Ovary (tissue), 7 donors: ENCODE measurements at regions not wholly inside any gene's neighbourhood (a gene's known extent, or its start where the extent isn't known, plus 50 kb on each side); places are given as distances from the start of the nearest gene placed in this dataset.

Source experiments
- DNase-seq, 5 donors: peaks; one replicate each; pipeline ENCODE4 v3.0.0-alpha.2; 2019 to 2020
- H3K27ac ChIP-seq, 2 donors: fragments of 200-600 bp; one replicate each; pipeline versions ENCODE4 v1.5.1 to v1.8.0; 2019 to 2022
- H3K27me3 ChIP-seq: fragments of 200-600 bp; one replicate; pipeline ENCODE4 v1.8.0; 2022
- H3K36me3 ChIP-seq: fragments of 200-600 bp; sonication (generic); one replicate; pipeline ENCODE4 v1.5.1; 2019
- H3K4me1 ChIP-seq: one replicate; pipeline ENCODE4 v1.8.1; 2013; ENCODE audit warnings: mild to moderate bottlenecking, moderate library complexity; ENCODE audit not compliant: insufficient read depth
- H3K4me3 ChIP-seq: fragments of 200-600 bp; sonication (generic); one replicate; pipeline ENCODE4 v1.5.1; 2017
- H3K9me3 ChIP-seq, 2 donors: fragments of 200-600 bp in 1 of 2; sonication (generic) in 1 of 2; one replicate each; pipeline versions ENCODE4 v1.5.1 to v1.8.1; 2013 to 2019; ENCODE audit warnings: mild to moderate bottlenecking in 1 of 2, moderate library complexity in 1 of 2
- CTCF ChIP-seq, 3 donors: fragments of 450-650 bp in 2 of 3; fragments of 200-600 bp in 1 of 3; IDR thresholded peaks; one replicate each; pipeline versions ENCODE4 v1.5.1 to v1.8.0; 2016 to 2022; ENCODE audit warnings: antibody characterized with exemption in 3 of 3, mild to moderate bottlenecking in 1 of 3
- EP300 ChIP-seq: sonication (generic); formaldehyde crosslinking; IDR thresholded peaks from one replicate; pipeline ENCODE4 v1.6.1; 2017; ENCODE audit warnings: antibody characterized with exemption
- POLR2A ChIP-seq: fragments of 450-650 bp; IDR thresholded peaks from one replicate; pipeline ENCODE4 v1.6.1; 2017; ENCODE audit warnings: antibody characterized with exemption, mild to moderate bottlenecking, moderate library complexity
- WGBS, 3 donors: extraction: QIAGEN DNeasy Blood & Tissue Kit in 1 of 3; methylation state at CpG; one replicate each; pipeline versions ENCODE4 v1.1.5 to v1.1.7; 2013 to 2017; 5-methylcytosine and 5-hydroxymethylcytosine counted together
- intact Hi-C, 4 donors: fragments of 100-400 bp; cut with DNase I; formaldehyde crosslinking; loops; one replicate each; pipeline versions ENCODE4 v1.11.0 to v1.15.1; 2022 to 2023
- donor health status: DM: no; HTN: no; CAD: no; lungs with moderate emphysema.
- donor health status: DM: no; HTN: no; CAD: no.
- donor health status: Bipolar disorder and iron deficiency.
- donor health status: DM: no; HTN: no; CAD: no.
- donor health status: DM: yes; HTN: yes; CAD: no.

GRCh38 chr7:42671627-42672026 lies 240.2 kb downstream of the C7orf25 start:
- Histone ChIP-seq H3K9me3 (no peaks in the 10 kb centered on the region), H3K27me3 (no peaks in the 10 kb centered on the region), H3K4me3 (no peak overlapping the region), H3K36me3 (no peaks in the 10 kb centered on the region), H3K4me1 (no peaks in the 10 kb centered on the region), H3K27ac (no peak overlapping the region)
- intact Hi-C loops = no loop called here
- 19 to 43% (median 34%) methylated on average over 1 of the region's 1 CpG for WGBS, 3 donors
- no peak for TF ChIP-seq CTCF (IDR thresholded peaks at IDR 0.05)
- no peak for TF ChIP-seq EP300
- DNase-seq = no peak

DNA sequence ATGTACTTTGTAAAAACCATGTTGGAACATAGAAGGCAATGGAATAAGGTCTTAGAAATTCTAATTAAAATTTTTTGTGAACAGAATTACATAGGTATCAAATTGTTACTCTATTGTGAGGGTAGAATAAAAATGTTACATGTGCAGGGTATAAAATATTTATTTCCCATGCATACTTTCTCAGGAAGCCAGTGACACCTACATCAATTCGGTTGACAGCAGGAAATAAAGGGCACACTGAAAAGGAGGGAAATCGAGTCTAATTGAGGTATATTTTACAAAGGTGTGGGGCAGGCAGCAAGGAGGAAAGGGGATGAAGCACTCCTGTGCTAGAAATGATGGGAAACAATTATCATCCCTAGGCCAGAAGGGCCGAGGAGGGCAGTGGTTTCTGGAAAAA lies 244.9 kb downstream of the C7orf25 start:
- Histone ChIP-seq H3K27ac (no peak overlapping the region), H3K27me3 (no peaks in the 10 kb centered on the region), H3K9me3 (no peaks in the 10 kb centered on the region), H3K4me3 (no peak overlapping the region), H3K4me1 (no peaks in the 10 kb centered on the region), H3K36me3 (no peaks in the 10 kb centered on the region)
- intact Hi-C loops = no loop called here
- no peak for DNase-seq
- 87 to 89% (median 88%) methylated on average over 3 of the region's 3 CpGs for WGBS, 3 donors
- TF ChIP-seq EP300 = no peak
- no peak for TF ChIP-seq POLR2A
- TF ChIP-seq CTCF (IDR thresholded peaks at IDR 0.05) = no peak

DNA sequence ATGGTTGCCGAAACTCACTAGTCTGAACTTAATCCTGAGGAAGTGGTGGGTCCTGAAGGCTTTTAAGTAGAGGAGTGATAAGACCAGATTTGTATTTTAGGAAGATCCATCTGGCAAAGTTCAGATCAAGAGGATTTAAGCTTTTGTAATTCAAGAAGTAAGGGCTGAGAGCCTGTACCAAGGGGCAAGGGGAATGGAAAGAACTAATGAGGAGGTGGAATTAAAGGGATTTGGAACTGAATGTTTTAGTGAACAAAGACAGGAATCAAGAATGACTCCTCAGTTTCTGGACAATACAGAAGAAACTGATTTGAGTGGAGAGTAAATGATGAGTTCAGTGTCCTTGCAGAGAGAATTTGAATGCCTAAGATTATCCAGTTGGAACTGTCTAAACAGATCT lies 249.0 kb downstream of the C7orf25 start:
- Histone ChIP-seq H3K27ac (no peak overlapping the region), H3K4me1 (no peaks in the 10 kb centered on the region), H3K4me3 (no peak overlapping the region), H3K36me3 (no peaks in the 10 kb centered on the region), H3K27me3 (no peaks in the 10 kb centered on the region), H3K9me3 (no peaks in the 10 kb centered on the region)
- intact Hi-C loops = no loop called here
- DNase-seq = no peak
- no peak for TF ChIP-seq CTCF (IDR thresholded peaks at IDR 0.05)
- no peak for TF ChIP-seq EP300
- no peak for TF ChIP-seq POLR2A
- WGBS, 3 donors = 93 to 97% (median 93%) methylated on average over 1 of the region's 1 CpG

GRCh38 chr7:42661312-42661711 lies 250.6 kb downstream of the C7orf25 start:
- no peak for DNase-seq
- WGBS, 3 donors = 86 to 93% (median 89%) methylated on average over 2 of the region's 2 CpGs
- no peaks in the 10 kb centered on the region for H3K4me1 ChIP-seq
- TF ChIP-seq CTCF (IDR thresholded peaks at IDR 0.05) (no peak), POLR2A (no peak), EP300 (no peak)
- no peak overlapping the region for H3K27ac ChIP-seq
- no peaks in the 10 kb centered on the region for H3K27me3 ChIP-seq
- no peaks in the 10 kb centered on the region for H3K9me3 ChIP-seq
- intact Hi-C loops = no loop called here
- no peaks in the 10 kb centered on the region for H3K36me3 ChIP-seq
- H3K4me3 ChIP-seq = no peak overlapping the region

DNA sequence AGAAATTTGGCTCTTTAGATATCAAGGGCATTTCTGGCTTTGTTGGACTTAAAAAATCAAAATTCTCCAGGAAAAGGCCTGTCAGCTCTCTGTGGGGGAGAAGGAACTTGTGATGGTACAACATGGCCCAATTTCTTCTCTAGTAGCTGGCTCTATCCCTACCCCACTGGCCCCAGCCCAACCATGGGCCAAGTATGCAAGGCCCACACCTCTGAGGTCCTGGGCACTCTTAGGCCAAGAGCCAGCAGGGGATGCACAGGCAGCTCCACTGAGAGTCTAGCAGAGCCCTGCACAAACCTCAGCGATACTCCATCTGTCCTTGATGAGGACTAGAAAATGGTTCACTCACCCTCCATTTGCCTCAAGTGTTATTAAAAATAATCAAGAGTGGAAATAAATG lies 261.2 kb downstream of the C7orf25 start:
- 96 to 100% (median 97%) methylated on average over 1 of the region's 1 CpG for WGBS, 3 donors
- TF ChIP-seq CTCF (IDR thresholded peaks at IDR 0.05) (no peak), POLR2A (no peak), EP300 (no peak)
- H3K27me3 ChIP-seq = no peaks in the 10 kb centered on the region
- no peak overlapping the region for H3K27ac ChIP-seq
- no peaks in the 10 kb centered on the region for H3K36me3 ChIP-seq
- no peak overlapping the region for H3K4me3 ChIP-seq
- no peaks in the 10 kb centered on the region for H3K4me1 ChIP-seq
- DNase-seq = no peak
- H3K9me3 ChIP-seq = no peaks in the 10 kb centered on the region
- intact Hi-C loops = no loop called here
